Heart left ventricle (tissue), 16 donors: ENCODE measurements at regions not wholly inside any gene's neighbourhood (a gene's known extent, or its start where the extent isn't known, plus 50 kb on each side); places are given as distances from the start of the nearest gene placed in this dataset.

Experiments used
- ATAC-seq, 4 donors: fragments of 200-7000 bp; cut with Tn5 transposase; one replicate each; pipeline ENCODE4 v1.9.1; 2020 to 2022; ENCODE audit warnings: moderate library complexity in 4 of 4, mild to moderate bottlenecking in 3 of 4, moderate number of reproducible peaks in 1 of 4
- DNase-seq, 5 donors: peaks; one replicate each; pipeline ENCODE4 v3.0.0-alpha.2; 2020
- H3K27ac ChIP-seq, 12 donors: fragments of 200-600 bp; sonication (generic) in 4 of 12; one replicate each; pipeline versions ENCODE4 v1.5.0 to v1.8.0; 2016 to 2022; ENCODE audit warnings: mild to moderate bottlenecking in 2 of 12
- H3K27me3 ChIP-seq, 9 donors: fragments of 200-600 bp; sonication (generic) in 2 of 9; one replicate each; pipeline versions ENCODE4 v1.5.1 to v1.8.0; 2016 to 2022; ENCODE audit warnings: mild to moderate bottlenecking in 3 of 9
- H3K36me3 ChIP-seq, 9 donors: fragments of 200-600 bp; sonication (generic) in 2 of 9; one replicate each; pipeline versions ENCODE4 v1.5.0 to v1.8.0; 2018 to 2022; ENCODE audit warnings: mild to moderate bottlenecking in 2 of 9
- H3K4me1 ChIP-seq, 12 donors: fragments of 200-600 bp; sonication (generic) in 4 of 12; one replicate each; pipeline versions ENCODE4 v1.5.0 to v1.8.0; 2016 to 2022; ENCODE audit warnings: mild to moderate bottlenecking in 3 of 12
- H3K4me3 ChIP-seq, 12 donors: fragments of 200-600 bp; sonication (generic) in 4 of 12; one replicate each; pipeline versions ENCODE4 v1.5.0 to v1.8.0; 2017 to 2022; ENCODE audit warnings: mild to moderate bottlenecking in 9 of 12, moderate library complexity in 4 of 12
- H3K9me3 ChIP-seq, 12 donors: fragments of 200-600 bp; sonication (generic) in 4 of 12; one replicate each; pipeline versions ENCODE4 v1.5.0 to v1.8.0; 2016 to 2022; ENCODE audit warnings: mild to moderate bottlenecking in 1 of 12
- CTCF ChIP-seq, 12 donors: fragments of 200-600 bp; sonication (generic) in 4 of 12; IDR thresholded peaks; one replicate each; pipeline versions ENCODE4 v1.5.0 to v1.8.0; 2018 to 2022; ENCODE audit warnings: antibody characterized with exemption in 12 of 12, mild to moderate bottlenecking in 5 of 12
- POLR2A ChIP-seq, 2 donors: fragments of 450-650 bp; IDR thresholded peaks; one replicate each; pipeline ENCODE4 v1.6.1; 2017; ENCODE audit warnings: antibody characterized with exemption in 2 of 2, mild to moderate bottlenecking in 2 of 2, moderate library complexity in 2 of 2
- WGBS, 4 donors: extraction: QIAGEN DNeasy Blood & Tissue Kit in 2 of 4; methylation state at CpG; one replicate each; pipeline versions ENCODE4 v1.1.5 to v1.1.7; 2013 to 2018; 5-methylcytosine and 5-hydroxymethylcytosine counted together
- intact Hi-C, 10 donors: fragments of 100-400 bp; cut with DNase I; formaldehyde crosslinking; loops; one replicate each; pipeline versions ENCODE4 v1.11.1 to v1.14.2; 2022
- donor health status: ischemic (EF 13 %, LVEDD 7.1; RV severe dilation, severe dysfunction).
- donor health status: healthy with polysubstance abuse.
- donor health status: DM: no; HTN: yes; CAD: no.
- donor health status: DM: no; HTN: no; CAD: no.
- donor health status: ischemic (EF 25% LVEDD 6.9; RV normal size, moderate dysfunction).
- donor health status: ischemic (EF 25% LVEDD 5.7; RV mildly dilated, moderate dysfunction).
- donor health status: healthy.
- donor health status: DM: yes; HTN: yes; CAD: no.
- donor health status: ischemic (EF 35%, LVEDD 5.7; RV mildly dilated, moderate dysfunction).
- donor health status: nonischemic (EF 11% LVEDD 7.7; RV severe dilation, severe dysfunction).
- donor health status: DM: yes; HTN: yes; CAD: no.
- donor health status: PGD.
- donor health status: ischemic (EF 29% LVEDD 5.4; RV normal size, mild dysfunction).
- donor health status: nonischemic (EF 23%, LVEDD 6.1; RV moderate dilation, normal function).

- Histone ChIP-seq H3K27me3 (no peaks in the 10 kb centered on the region), H3K27ac (no peak overlapping the region), H3K4me3 (no peak overlapping the region), H3K36me3 (no peaks in the 10 kb centered on the region), H3K9me3 (no peaks in the 10 kb centered on the region), H3K4me1 (no peaks in the 10 kb centered on the region)
- intact Hi-C loops = no loop called here
- no peak for TF ChIP-seq POLR2A (IDR thresholded peaks at IDR 0.05)
- no peak for TF ChIP-seq CTCF (IDR thresholded peaks at IDR 0.05)
- no peak for ATAC-seq
- WGBS, 4 donors = 71 to 77% (median 74%) methylated on average over 6 of the region's 6 CpGs
- DNase-seq = no peak
Measured at GRCh38 chr12:98351089-98351488, 164.3 kb upstream of the TMPO start.

- no peaks in the 10 kb centered on the region for H3K4me1 ChIP-seq
- WGBS, 4 donors = 80 to 90% (median 84%) methylated on average over 3 of the region's 3 CpGs
- ATAC-seq (no peak), DNase-seq (no peak)
- no peak overlapping the region for H3K4me3 ChIP-seq
- H3K36me3 ChIP-seq = no peaks in the 10 kb centered on the region
- no peak overlapping the region for H3K27ac ChIP-seq
- H3K27me3 ChIP-seq = no peaks in the 10 kb centered on the region
- H3K9me3 ChIP-seq = no peaks in the 10 kb centered on the region
- no peak for TF ChIP-seq CTCF (IDR thresholded peaks at IDR 0.05)
- no peak for TF ChIP-seq POLR2A (IDR thresholded peaks at IDR 0.05)
- intact Hi-C loops = no loop called here
Measured at GRCh38 chr12:98351784-98352183, 163.6 kb upstream of the TMPO start.

- 62 to 75% (median 67%) methylated on average over 4 of the region's 4 CpGs for WGBS, 4 donors
- intact Hi-C loops = no loop called here
Measured at GRCh38 chr12:98352218-98352811, 163.1 kb upstream of the TMPO start.

GRCh38 chr12:98352835-98353234 is 162.6 kb upstream of the TMPO start:
- H3K9me3 ChIP-seq = no peaks in the 10 kb centered on the region
- DNase-seq = no peak
- ATAC-seq = no peak
- H3K4me1 ChIP-seq = no peaks in the 10 kb centered on the region
- H3K27me3 ChIP-seq = peaks cover 0 to 4% (median 0%) of the 10 kb centered on the region in 9 donors
- intact Hi-C loops = no loop called here
- H3K4me3 ChIP-seq = no peak overlapping the region
- H3K36me3 ChIP-seq = no peaks in the 10 kb centered on the region
- H3K27ac ChIP-seq = no peak overlapping the region
- TF ChIP-seq POLR2A (IDR thresholded peaks at IDR 0.05) (no peak), CTCF (IDR thresholded peaks at IDR 0.05) (no peak)
- 64 to 82% (median 72%) methylated on average over 3 of the region's 3 CpGs for WGBS, 4 donors

More at GRCh38 chr12:98352218-98352811, 163.1 kb upstream of the TMPO start:
- TF ChIP-seq POLR2A (IDR thresholded peaks at IDR 0.05) (no peak), CTCF (IDR thresholded peaks at IDR 0.05) (no peak)
- no peaks in the 10 kb centered on the region for H3K9me3 ChIP-seq
- no peaks in the 10 kb centered on the region for H3K4me1 ChIP-seq
- H3K27ac ChIP-seq = no peak overlapping the region
- no peak for DNase-seq
- no peaks in the 10 kb centered on the region for H3K36me3 ChIP-seq
- peaks cover 0 to 2% (median 0%) of the 10 kb centered on the region in 9 donors for H3K27me3 ChIP-seq
- no peak overlapping the region for H3K4me3 ChIP-seq
- ATAC-seq = peak in 1 of 4 donors; percentile 36
